ENCODE measurements at regions not wholly inside any gene's neighbourhood (a gene's known extent, or its start where the extent isn't known, plus 50 kb on each side); places are given as distances from the start of the nearest gene placed in this dataset.

DNA sequence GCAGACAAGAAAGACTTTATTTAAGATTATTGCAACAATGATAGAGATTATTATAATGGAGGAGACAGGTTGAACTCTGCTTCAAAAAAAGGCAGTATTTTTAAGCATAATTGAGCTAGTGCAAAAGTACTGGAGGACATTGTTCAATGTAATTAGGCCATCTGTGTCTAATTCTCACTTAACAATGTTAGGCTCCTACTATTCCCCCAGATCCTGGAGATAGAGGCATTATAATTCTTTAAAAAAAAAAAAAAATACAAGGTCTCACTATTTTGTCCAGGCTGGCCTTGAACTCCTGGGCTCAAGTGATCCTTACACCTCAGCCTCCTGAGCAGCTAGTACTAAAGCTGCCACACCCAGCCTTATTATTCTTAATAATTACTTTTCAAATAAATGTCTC lies 193.4 kb upstream of the NUDT12 start:
- H3K79me2 ChIP-seq (ENCODE audit: control insufficient read depth, insufficient read depth, low read length) = no peaks in the 10 kb centered on the region
- H3K36me3 ChIP-seq (ENCODE audit: control insufficient read depth in 2 of 2, extremely low read depth in 1 of 2, insufficient read depth in 2 of 2, low read length in 2 of 2) = no peaks in the 10 kb centered on the region
- no peaks in the 10 kb centered on the region for H4K20me1 ChIP-seq (ENCODE audit: control insufficient read depth, extremely low read depth, insufficient read depth, low read length)
- dilution Hi-C loops (cut with MboI; ENCODE audit: extremely low pct_ligation_motif_present, low sequenced_read_pairs) = no loop called here
- no peaks in the 10 kb centered on the region for H3K9me3 ChIP-seq (ENCODE audit: control insufficient read depth, low read depth, low read length)
- H3K27ac ChIP-seq (ENCODE audit: control insufficient read depth, insufficient read depth, low read length) = no peak overlapping the region
- TF ChIP-seq, protein P1, sequence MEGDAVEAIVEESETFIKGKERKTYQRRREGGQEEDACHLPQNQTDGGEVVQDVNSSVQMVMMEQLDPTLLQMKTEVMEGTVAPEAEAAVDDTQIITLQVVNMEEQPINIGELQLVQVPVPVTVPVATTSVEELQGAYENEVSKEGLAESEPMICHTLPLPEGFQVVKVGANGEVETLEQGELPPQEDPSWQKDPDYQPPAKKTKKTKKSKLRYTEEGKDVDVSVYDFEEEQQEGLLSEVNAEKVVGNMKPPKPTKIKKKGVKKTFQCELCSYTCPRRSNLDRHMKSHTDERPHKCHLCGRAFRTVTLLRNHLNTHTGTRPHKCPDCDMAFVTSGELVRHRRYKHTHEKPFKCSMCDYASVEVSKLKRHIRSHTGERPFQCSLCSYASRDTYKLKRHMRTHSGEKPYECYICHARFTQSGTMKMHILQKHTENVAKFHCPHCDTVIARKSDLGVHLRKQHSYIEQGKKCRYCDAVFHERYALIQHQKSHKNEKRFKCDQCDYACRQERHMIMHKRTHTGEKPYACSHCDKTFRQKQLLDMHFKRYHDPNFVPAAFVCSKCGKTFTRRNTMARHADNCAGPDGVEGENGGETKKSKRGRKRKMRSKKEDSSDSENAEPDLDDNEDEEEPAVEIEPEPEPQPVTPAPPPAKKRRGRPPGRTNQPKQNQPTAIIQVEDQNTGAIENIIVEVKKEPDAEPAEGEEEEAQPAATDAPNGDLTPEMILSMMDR (optimal IDR thresholded peaks at IDR 0.05 in 1 of 3, IDR thresholded peaks at IDR 0.05 in 1 of 3, conservative IDR thresholded peaks at IDR 0.05 in 1 of 3; ENCODE audit: extremely low read depth in 1 of 3, insufficient read depth in 2 of 3, low read length in 3 of 3) = no peak
- no peak for TF ChIP-seq EZH2 (IDR thresholded peaks at IDR 0.05; ENCODE audit: low read length)
- no peaks in the 10 kb centered on the region for H3K4me1 ChIP-seq (ENCODE audit: control insufficient read depth, extremely low read depth, insufficient read depth, low read length)
- H3K27me3 ChIP-seq (ENCODE audit: control insufficient read depth, extremely low read depth, insufficient read depth, low read length) = no peaks in the 10 kb centered on the region
- FAIRE-seq (no peak), DNase-seq (ENCODE audit: low read depth, low spot score) (no peak)
- H2AFZ ChIP-seq (ENCODE audit: control insufficient read depth, low read length) = no peak overlapping the region
- no peaks in the 10 kb centered on the region for H3K9me1 ChIP-seq (ENCODE audit: control insufficient read depth, extremely low read depth, insufficient read depth, low read length)
- no peak overlapping the region for H3K4me2 ChIP-seq (ENCODE audit: control insufficient read depth, extremely low read depth, insufficient read depth, low read depth, low read length)
- H3K9ac ChIP-seq (ENCODE audit: control insufficient read depth, extremely low read depth, insufficient read depth, low read length) = no peak overlapping the region
- H3K4me3 ChIP-seq (ENCODE audit: control insufficient read depth in 2 of 3, extremely low read depth in 1 of 3, insufficient read depth in 2 of 3, low read depth in 1 of 3, low read length in 3 of 3) = no peak overlapping the region

DNA sequence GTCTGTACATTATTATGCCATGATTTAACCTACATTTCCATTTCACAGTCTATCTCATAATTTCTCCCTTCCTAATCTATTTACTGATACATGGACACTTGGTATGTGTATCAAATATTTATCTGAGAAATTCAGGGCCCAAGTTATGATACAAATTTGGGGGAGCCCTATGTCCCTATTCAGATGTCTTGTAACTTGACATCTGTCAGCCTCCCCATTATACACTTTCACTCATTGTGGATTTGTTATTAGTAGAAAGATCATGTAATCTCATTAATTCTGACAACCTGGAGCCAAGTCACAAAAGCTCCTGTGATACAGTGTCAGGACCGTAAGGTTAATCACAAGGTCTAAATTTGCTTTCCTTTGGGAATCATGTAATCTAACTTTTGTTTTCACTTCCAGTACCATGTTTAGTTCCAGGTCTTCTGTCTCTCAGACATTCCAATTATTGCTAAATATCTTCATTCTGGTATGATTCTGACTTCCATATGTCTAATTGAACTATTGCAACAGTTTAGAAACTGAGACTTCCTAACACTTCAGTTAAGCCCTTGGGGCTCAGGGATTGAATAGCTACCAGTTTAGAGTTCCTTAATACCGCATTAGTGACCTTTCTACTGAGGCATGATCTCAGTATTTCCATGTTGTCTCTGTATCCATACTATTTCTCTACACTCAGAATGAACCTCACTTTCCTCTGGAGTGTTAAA lies 182.9 kb upstream of the NUDT12 start:
- H3K79me2 ChIP-seq (ENCODE audit: control insufficient read depth, insufficient read depth, low read length) = no peaks in the 10 kb centered on the region
- H3K4me2 ChIP-seq (ENCODE audit: control insufficient read depth, extremely low read depth, insufficient read depth, low read depth, low read length) = no peak overlapping the region
- TF ChIP-seq, protein P1 (optimal IDR thresholded peaks at IDR 0.05 in 1 of 3, IDR thresholded peaks at IDR 0.05 in 1 of 3, conservative IDR thresholded peaks at IDR 0.05 in 1 of 3; ENCODE audit: extremely low read depth in 1 of 3, insufficient read depth in 2 of 3, low read length in 3 of 3) = no peak
- TF ChIP-seq EZH2 (IDR thresholded peaks at IDR 0.05; ENCODE audit: low read length) = no peak
- H3K9me3 ChIP-seq (ENCODE audit: control insufficient read depth, low read depth, low read length) = no peaks in the 10 kb centered on the region
- dilution Hi-C loops (cut with MboI; ENCODE audit: extremely low pct_ligation_motif_present, low sequenced_read_pairs) = no loop called here
- no peaks in the 10 kb centered on the region for H3K9me1 ChIP-seq (ENCODE audit: control insufficient read depth, extremely low read depth, insufficient read depth, low read length)
- H3K27me3 ChIP-seq (ENCODE audit: control insufficient read depth, extremely low read depth, insufficient read depth, low read length) = no peaks in the 10 kb centered on the region
- H2AFZ ChIP-seq (ENCODE audit: control insufficient read depth, low read length) = no peak overlapping the region
- no peak for DNase-seq (ENCODE audit: low read depth, low spot score)
- no peaks in the 10 kb centered on the region for H3K36me3 ChIP-seq (ENCODE audit: control insufficient read depth in 2 of 2, extremely low read depth in 1 of 2, insufficient read depth in 2 of 2, low read length in 2 of 2)
- FAIRE-seq = no peak
- H3K9ac ChIP-seq (ENCODE audit: control insufficient read depth, extremely low read depth, insufficient read depth, low read length) = no peak overlapping the region
- H3K4me3 ChIP-seq (ENCODE audit: control insufficient read depth in 2 of 3, extremely low read depth in 1 of 3, insufficient read depth in 2 of 3, low read depth in 1 of 3, low read length in 3 of 3) = no peak overlapping the region
- no peak overlapping the region for H3K27ac ChIP-seq (ENCODE audit: control insufficient read depth, insufficient read depth, low read length)
- no peaks in the 10 kb centered on the region for H4K20me1 ChIP-seq (ENCODE audit: control insufficient read depth, extremely low read depth, insufficient read depth, low read length)
- no peaks in the 10 kb centered on the region for H3K4me1 ChIP-seq (ENCODE audit: control insufficient read depth, extremely low read depth, insufficient read depth, low read length)
